Body of pancreas (tissue), 4 donors: ENCODE measurements at regions not wholly inside any gene's neighbourhood (a gene's known extent, or its start where the extent isn't known, plus 50 kb on each side); places are given as distances from the start of the nearest gene placed in this dataset.

ENCODE experiments used
- ATAC-seq: fragments of 150-250 bp; one replicate; pipeline ENCODE4 v1.9.1; 2016
- DNase-seq, 4 donors: peaks; one replicate each; pipeline ENCODE4 v3.0.0-alpha.2; 2019
- H3K27ac ChIP-seq, 4 donors: fragments of 200-600 bp; sonication (generic); 1 replicate in 3 of 4; 2 replicates in 1 of 4; pipeline versions ENCODE4 v1.5.1 to v1.6.1; 2016 to 2019; ENCODE audit warnings: mild to moderate bottlenecking in 1 of 4, mixed read lengths in 1 of 4, moderate library complexity in 1 of 4
- H3K27me3 ChIP-seq, 2 donors: fragments of 200-600 bp; sonication (generic); one replicate each; pipeline ENCODE4 v1.6.0; 2016; ENCODE audit warnings: mild to moderate bottlenecking in 1 of 2
- H3K36me3 ChIP-seq, 2 donors: fragments of 200-600 bp; sonication (generic); replicated peaks in 1 of 2; 2 replicates each; pipeline ENCODE4 v1.5.1; 2016; ENCODE audit warnings: low read depth in 2 of 2; ENCODE audit not compliant: insufficient read depth in 1 of 2
- H3K4me1 ChIP-seq: fragments of 200-600 bp; sonication (generic); one replicate; pipeline ENCODE4 v1.6.0; 2016
- H3K4me3 ChIP-seq, 2 donors: fragments of 200-600 bp; sonication (generic); 1 replicate in 1 of 2; 2 replicates in 1 of 2; pipeline ENCODE4 v1.5.1; 2016 to 2019
- H3K9me3 ChIP-seq, 3 donors: fragments of 200-600 bp; sonication (generic); 1 replicate in 2 of 3; 2 replicates in 1 of 3; pipeline ENCODE4 v1.5.1; 2016
- POLR2A ChIP-seq, 3 donors: fragments of 450-650 bp; IDR thresholded peaks; one replicate each; pipeline ENCODE4 v1.6.1; 2016; ENCODE audit warnings: antibody characterized with exemption in 3 of 3, mild to moderate bottlenecking in 2 of 3
- WGBS, 2 donors: methylation state at CpG; one replicate each; pipeline ENCODE4 v1.1.5; 2017; 5-methylcytosine and 5-hydroxymethylcytosine counted together
- intact Hi-C: fragments of 100-400 bp; cut with DNase I; formaldehyde crosslinking; loops from one replicate; pipeline ENCODE4 v1.15.1; 2023
- TF ChIP-seq, protein P1 (sequence below), 7 experiments: fragments of 450-650 bp in 4 of 7; fragments of 200-600 bp in 3 of 7; sonication (generic) in 3 of 7; IDR thresholded peaks; one replicate each; pipeline ENCODE4 v1.5.1; 2016 to 2019; ENCODE audit warnings: antibody characterized with exemption in 7 of 7

DNA sequence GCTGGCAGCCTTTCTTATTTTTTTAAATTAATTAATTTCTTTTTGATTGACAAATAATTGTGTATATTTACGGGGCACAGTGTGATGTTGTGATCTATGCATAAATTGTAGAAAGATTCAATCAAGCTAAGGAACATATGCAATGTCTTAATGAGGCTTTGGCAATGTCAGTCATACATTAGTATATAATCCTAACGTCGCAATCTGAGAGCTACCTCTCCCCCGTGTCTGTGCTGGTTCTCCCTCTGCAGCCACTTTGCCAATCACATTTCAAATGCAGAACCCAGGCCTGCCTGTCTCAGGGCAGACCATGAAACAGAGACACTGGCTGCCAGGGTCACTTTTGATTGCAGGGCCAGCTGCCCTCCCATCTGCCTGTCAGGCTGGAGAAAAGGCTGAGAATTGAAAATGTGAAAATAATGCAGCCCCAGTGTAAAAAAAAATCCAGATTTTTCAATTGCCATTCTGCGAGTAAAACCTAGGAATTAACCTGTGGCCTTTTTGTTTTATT lies 56.3 kb downstream of the SLC24A2 start:
- no peak for DNase-seq
- no peaks in the 10 kb centered on the region for H3K4me1 ChIP-seq
- intact Hi-C loops = no loop called here
- 49 to 59% methylated on average over 5 of the region's 5 CpGs for WGBS, 2 donors
- no peak for ATAC-seq
- H3K9me3 ChIP-seq = no peaks in the 10 kb centered on the region
- TF ChIP-seq, protein P1, sequence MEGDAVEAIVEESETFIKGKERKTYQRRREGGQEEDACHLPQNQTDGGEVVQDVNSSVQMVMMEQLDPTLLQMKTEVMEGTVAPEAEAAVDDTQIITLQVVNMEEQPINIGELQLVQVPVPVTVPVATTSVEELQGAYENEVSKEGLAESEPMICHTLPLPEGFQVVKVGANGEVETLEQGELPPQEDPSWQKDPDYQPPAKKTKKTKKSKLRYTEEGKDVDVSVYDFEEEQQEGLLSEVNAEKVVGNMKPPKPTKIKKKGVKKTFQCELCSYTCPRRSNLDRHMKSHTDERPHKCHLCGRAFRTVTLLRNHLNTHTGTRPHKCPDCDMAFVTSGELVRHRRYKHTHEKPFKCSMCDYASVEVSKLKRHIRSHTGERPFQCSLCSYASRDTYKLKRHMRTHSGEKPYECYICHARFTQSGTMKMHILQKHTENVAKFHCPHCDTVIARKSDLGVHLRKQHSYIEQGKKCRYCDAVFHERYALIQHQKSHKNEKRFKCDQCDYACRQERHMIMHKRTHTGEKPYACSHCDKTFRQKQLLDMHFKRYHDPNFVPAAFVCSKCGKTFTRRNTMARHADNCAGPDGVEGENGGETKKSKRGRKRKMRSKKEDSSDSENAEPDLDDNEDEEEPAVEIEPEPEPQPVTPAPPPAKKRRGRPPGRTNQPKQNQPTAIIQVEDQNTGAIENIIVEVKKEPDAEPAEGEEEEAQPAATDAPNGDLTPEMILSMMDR (IDR thresholded peaks at IDR 0.05) = no peak
- no peak for TF ChIP-seq POLR2A (IDR thresholded peaks at IDR 0.05)
- H3K27ac ChIP-seq = no peak overlapping the region
- H3K27me3 ChIP-seq = no peaks in the 10 kb centered on the region
- H3K36me3 ChIP-seq = no peaks in the 10 kb centered on the region
- no peak overlapping the region for H3K4me3 ChIP-seq

DNA sequence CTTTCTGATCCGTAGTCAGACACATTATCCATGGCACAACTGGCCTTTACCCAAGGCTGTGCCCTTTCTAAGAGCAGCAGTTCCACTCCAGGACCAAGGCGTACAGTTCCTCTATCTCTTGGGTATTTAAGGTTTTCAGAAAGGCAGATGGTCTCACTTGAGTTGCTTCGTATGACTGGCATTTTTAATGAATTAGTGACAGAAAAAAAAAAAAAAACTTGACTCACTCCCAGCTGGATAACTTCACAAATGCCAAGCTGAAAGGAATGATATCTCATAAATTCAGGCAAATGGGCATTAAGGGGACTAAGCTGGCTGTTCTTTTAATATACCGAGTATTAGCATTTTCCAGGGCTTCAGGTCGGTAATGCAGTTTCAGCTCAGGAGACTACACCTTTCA lies 60.7 kb downstream of the SLC24A2 start:
- intact Hi-C loops = no loop called here
- WGBS, 2 donors = 51 to 55% methylated on average over 5 of the region's 5 CpGs
- TF ChIP-seq POLR2A (IDR thresholded peaks at IDR 0.05) = no peak
- TF ChIP-seq, protein P1 (IDR thresholded peaks at IDR 0.05) = no peak
- Histone ChIP-seq H3K27me3 (no peaks in the 10 kb centered on the region), H3K4me1 (no peaks in the 10 kb centered on the region), H3K4me3 (no peak overlapping the region), H3K27ac (no peak overlapping the region), H3K9me3 (no peaks in the 10 kb centered on the region), H3K36me3 (no peaks in the 10 kb centered on the region)
- ATAC-seq (no peak), DNase-seq (no peak)

DNA sequence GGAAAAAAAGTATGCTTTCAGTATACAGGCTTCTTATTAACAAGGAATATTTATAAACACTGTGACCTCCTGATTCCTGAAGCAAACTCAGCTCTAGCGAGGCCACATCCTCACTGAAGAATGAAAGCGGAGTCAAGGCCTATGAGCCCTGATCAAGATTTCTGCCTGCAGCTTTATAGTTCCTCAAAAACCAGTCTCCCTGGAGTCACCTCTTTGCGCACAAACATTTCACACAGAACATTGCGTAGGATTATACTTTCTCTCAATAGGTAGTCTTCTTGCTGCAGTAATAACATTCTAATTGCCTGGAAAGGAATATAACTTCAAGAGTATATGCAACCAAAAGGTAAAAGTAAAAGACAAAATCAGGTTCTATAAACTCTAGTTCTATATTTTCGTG lies 62.9 kb downstream of the SLC24A2 start:
- Histone ChIP-seq H3K27me3 (no peaks in the 10 kb centered on the region), H3K27ac (no peak overlapping the region), H3K9me3 (no peaks in the 10 kb centered on the region), H3K4me3 (no peak overlapping the region), H3K4me1 (no peaks in the 10 kb centered on the region), H3K36me3 (no peaks in the 10 kb centered on the region)
- intact Hi-C loops = no loop called here
- TF ChIP-seq POLR2A (IDR thresholded peaks at IDR 0.05) = no peak
- TF ChIP-seq, protein P1 (IDR thresholded peaks at IDR 0.05) = no peak
- WGBS, 2 donors = 67 to 70% methylated on average over 5 of the region's 5 CpGs
- no peak for DNase-seq
- no peak for ATAC-seq

DNA sequence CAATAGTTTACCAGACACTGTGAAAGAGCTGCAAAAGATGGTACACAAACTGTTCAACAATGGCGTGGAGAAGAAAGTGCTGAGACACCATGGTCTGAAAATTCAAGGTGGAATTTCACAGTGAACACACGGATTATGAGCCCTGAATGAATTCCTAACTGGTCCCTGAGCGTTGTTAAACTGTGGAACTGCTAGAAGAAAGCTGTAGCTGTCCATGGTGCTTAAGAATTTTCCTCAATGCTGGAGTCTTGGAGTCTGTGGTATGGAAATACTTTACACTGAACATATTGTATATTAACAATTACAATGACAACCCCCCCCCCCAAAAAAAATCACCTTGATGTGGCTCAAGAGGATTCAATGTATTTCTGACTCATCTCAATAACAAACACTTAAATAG lies 68.5 kb downstream of the SLC24A2 start:
- Histone ChIP-seq H3K9me3 (no peaks in the 10 kb centered on the region), H3K27ac (no peak overlapping the region), H3K27me3 (no peaks in the 10 kb centered on the region), H3K4me1 (no peaks in the 10 kb centered on the region), H3K36me3 (no peaks in the 10 kb centered on the region), H3K4me3 (no peak overlapping the region)
- WGBS, 2 donors = 6 to 11% methylated on average over 3 of the region's 3 CpGs
- intact Hi-C loops = no loop called here
- ATAC-seq (no peak), DNase-seq (no peak)
- TF ChIP-seq, protein P1 (IDR thresholded peaks at IDR 0.05) = no peak
- no peak for TF ChIP-seq POLR2A (IDR thresholded peaks at IDR 0.05)

DNA sequence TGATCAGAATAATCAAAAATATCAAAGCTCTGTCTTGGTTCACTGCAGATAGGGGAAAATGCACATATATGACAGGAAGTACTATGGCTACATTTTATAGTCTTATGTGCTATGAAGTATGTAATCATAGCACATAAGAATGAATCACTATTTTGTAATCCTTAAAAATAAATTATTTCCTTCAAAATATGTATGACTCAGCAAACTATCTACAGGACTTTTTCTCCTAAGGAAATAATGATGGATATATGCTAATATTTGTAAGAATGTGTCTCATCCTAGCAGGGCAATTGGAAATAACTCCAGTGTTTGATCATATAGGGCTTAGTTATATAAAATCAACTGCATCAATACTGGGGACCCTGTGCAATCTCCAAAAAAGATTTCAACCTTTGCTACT lies 85.1 kb downstream of the SLC24A2 start:
- H3K4me3 ChIP-seq = no peak overlapping the region
- TF ChIP-seq, protein P1 (IDR thresholded peaks at IDR 0.05) = no peak
- TF ChIP-seq POLR2A (IDR thresholded peaks at IDR 0.05) = no peak
- DNase-seq = no peak
- no peaks in the 10 kb centered on the region for H3K27me3 ChIP-seq
- no peak overlapping the region for H3K27ac ChIP-seq
- no peaks in the 10 kb centered on the region for H3K4me1 ChIP-seq
- no peak for ATAC-seq
- no peaks in the 10 kb centered on the region for H3K9me3 ChIP-seq
- intact Hi-C loops = no loop called here
- H3K36me3 ChIP-seq = no peaks in the 10 kb centered on the region
